Naive thymus-derived CD4-positive, alpha-beta T cell (primary cell): ENCODE measurements at regions not wholly inside any gene's neighbourhood (a gene's known extent, or its start where the extent isn't known, plus 50 kb on each side); places are given as distances from the start of the nearest gene placed in this dataset.

Source experiments
- ATAC-seq: fragments of 150-1000 bp; cut with Tn5 transposase; 2 replicates; pipeline ENCODE4 v1.10.0; 2021; ENCODE audit warnings: mild to moderate bottlenecking, moderate library complexity
- CTCF ChIA-PET: fragments of 350-600 bp; sonication (Branson Sonifier 250); formaldehyde crosslinking; loops from one replicate; lab custom pipeline; 2021; ENCODE audit warnings: antibody characterized with exemption; lab: Charles Lee
- POLR2A ChIA-PET: fragments of 350-600 bp; sonication (Branson Sonifier 250); formaldehyde crosslinking; loops from one replicate; lab custom pipeline; 2021; ENCODE audit warnings: antibody characterized with exemption, inconsistent platforms; lab: Charles Lee
- DNase-seq, 9 donors: peaks; one replicate each; pipeline versions ENCODE4 v3.0.0 to v3.0.0-alpha.2; 2020 to 2022; ENCODE audit warnings: mixed read lengths in 1 of 9
- H3K27ac ChIP-seq: one replicate; pipeline ENCODE4 v1.7.0; 2013; ENCODE audit warnings: mild to moderate bottlenecking, low read depth, low read length, moderate library complexity
- H3K27me3 ChIP-seq, 2 donors: one replicate each; pipeline ENCODE4 v1.7.0; 2013; ENCODE audit warnings: low read length in 2 of 2, mild to moderate bottlenecking in 2 of 2, moderate library complexity in 2 of 2; ENCODE audit not compliant: control insufficient read depth in 2 of 2, insufficient read depth in 2 of 2
- H3K36me3 ChIP-seq, 3 experiments: 1 replicate in 2 of 3; 2 replicates in 1 of 3; pipeline ENCODE4 v1.7.0; 2013; ENCODE audit warnings: low read length in 3 of 3, mild to moderate bottlenecking in 3 of 3, moderate library complexity in 1 of 3; ENCODE audit not compliant: insufficient read depth in 3 of 3, control insufficient read depth in 2 of 3
- H3K4me1 ChIP-seq, 2 donors: one replicate each; pipeline ENCODE4 v1.7.0; 2013; ENCODE audit warnings: low read length in 2 of 2, mild to moderate bottlenecking in 2 of 2, moderate library complexity in 1 of 2; ENCODE audit not compliant: control insufficient read depth in 2 of 2, insufficient read depth in 2 of 2
- H3K4me3 ChIP-seq: 2 replicates; pipeline ENCODE4 v1.7.0; 2013; ENCODE audit warnings: mild to moderate bottlenecking, low read length
- H3K9me3 ChIP-seq, 3 experiments: 1 replicate in 2 of 3; 2 replicates in 1 of 3; pipeline ENCODE4 v1.7.0; 2013; ENCODE audit warnings: low read length in 3 of 3; ENCODE audit not compliant: control insufficient read depth in 2 of 3
- H3K27ac Mint-ChIP-seq, 9 donors: one replicate each; pipeline ENCODE4 v1.8.0; 2020 to 2022; ENCODE audit warnings: mixed read lengths in 9 of 9, mild to moderate bottlenecking in 8 of 9, moderate library complexity in 5 of 9, inconsistent platforms in 2 of 9
- H3K27me3 Mint-ChIP-seq, 5 donors: one replicate each; pipeline ENCODE4 v1.8.0; 2021 to 2022; ENCODE audit warnings: mixed read lengths in 5 of 5, mild to moderate bottlenecking in 1 of 5
- H3K36me3 Mint-ChIP-seq, 5 donors: one replicate each; pipeline ENCODE4 v1.8.0; 2020 to 2022; ENCODE audit warnings: mixed read lengths in 5 of 5, mild to moderate bottlenecking in 3 of 5, inconsistent platforms in 1 of 5
- H3K4me1 Mint-ChIP-seq, 7 donors: one replicate each; pipeline ENCODE4 v1.8.0; 2020 to 2022; ENCODE audit warnings: mixed read lengths in 7 of 7, mild to moderate bottlenecking in 3 of 7, inconsistent platforms in 1 of 7
- H3K4me3 Mint-ChIP-seq, 10 donors: one replicate each; pipeline ENCODE4 v1.8.0; 2020 to 2022; ENCODE audit warnings: mild to moderate bottlenecking in 10 of 10, mixed read lengths in 10 of 10, moderate library complexity in 6 of 10, inconsistent platforms in 2 of 10
- H3K9me3 Mint-ChIP-seq, 11 donors: one replicate each; pipeline ENCODE4 v1.8.0; 2020 to 2022; ENCODE audit warnings: mixed read lengths in 11 of 11, mild to moderate bottlenecking in 4 of 11, inconsistent platforms in 1 of 11, moderate library complexity in 1 of 11
- intact Hi-C, 2 donors: fragments of 100-400 bp; cut with micrococcal nuclease; formaldehyde crosslinking; loops; one replicate each; pipeline ENCODE4 v1.15.1; 2023

- Mint-ChIP-seq H3K27ac (no peak overlapping the region), H3K4me3 (no peak overlapping the region), H3K27me3 (peaks cover 17 to 71% (median 25%) of the 10 kb centered on the region in 5 donors), H3K9me3 (peaks cover 0 to 2% (median 0%) of the 10 kb centered on the region in 11 donors), H3K36me3 (no peaks in the 10 kb centered on the region), H3K4me1 (no peaks in the 10 kb centered on the region)
- H3K27ac ChIP-seq: no peak overlapping the region
- ChIA-PET CTCF (no interaction called here), POLR2A (no interaction called here)
- no peaks in the 10 kb centered on the region for H3K36me3 ChIP-seq
- no peak overlapping the region for H3K4me3 ChIP-seq
- no peak for ATAC-seq
- H3K4me1 ChIP-seq: no peaks in the 10 kb centered on the region
- H3K27me3 ChIP-seq: peaks cover 0 to 3% of the 10 kb centered on the region in 2 donors
- no peak for DNase-seq
- H3K9me3 ChIP-seq: no peaks in the 10 kb centered on the region
- intact Hi-C loops: no loop called here
These were observed 133.9 kb upstream of the TMTC4 start for GRCh38 chr13:100808330-100809128.

- ATAC-seq (no peak), DNase-seq (no peak)
- intact Hi-C loops: no loop called here
- no peaks in the 10 kb centered on the region for H3K9me3 ChIP-seq
- ChIA-PET POLR2A (no interaction called here), CTCF (no interaction called here)
- H3K27me3 Mint-ChIP-seq: peaks cover 8 to 46% (median 20%) of the 10 kb centered on the region in 5 donors
- H3K9me3 Mint-ChIP-seq: peaks cover 0 to 2% (median 0%) of the 10 kb centered on the region in 11 donors
- no peak overlapping the region for H3K27ac ChIP-seq
- no peak overlapping the region for H3K4me3 Mint-ChIP-seq
- no peaks in the 10 kb centered on the region for H3K4me1 Mint-ChIP-seq
- H3K4me3 ChIP-seq: no peak overlapping the region
- H3K27ac Mint-ChIP-seq: no peak overlapping the region
- no peaks in the 10 kb centered on the region for H3K36me3 ChIP-seq
- no peaks in the 10 kb centered on the region for H3K4me1 ChIP-seq
- H3K27me3 ChIP-seq: peaks cover 0 to 3% of the 10 kb centered on the region in 2 donors
- no peaks in the 10 kb centered on the region for H3K36me3 Mint-ChIP-seq
These were observed 128.5 kb upstream of the TMTC4 start for GRCh38 chr13:100803091-100803490.

- Mint-ChIP-seq H3K27ac (no peak overlapping the region), H3K4me3 (no peak overlapping the region), H3K4me1 (no peaks in the 10 kb centered on the region), H3K36me3 (peaks cover 0 to 8% (median 0%) of the 10 kb centered on the region in 5 donors), H3K27me3 (peaks cover 0 to 40% (median 23%) of the 10 kb centered on the region in 5 donors), H3K9me3 (peaks cover 2 to 21% (median 8%) of the 10 kb centered on the region in 11 donors)
- H3K27ac ChIP-seq: no peak overlapping the region
- ATAC-seq: no peak
- ChIA-PET CTCF (no interaction called here), POLR2A (no interaction called here)
- no peaks in the 10 kb centered on the region for H3K27me3 ChIP-seq
- intact Hi-C loops: no loop called here
- no peaks in the 10 kb centered on the region for H3K4me1 ChIP-seq
- H3K9me3 ChIP-seq: no peaks in the 10 kb centered on the region
- H3K4me3 ChIP-seq: no peak overlapping the region
- no peaks in the 10 kb centered on the region for H3K36me3 ChIP-seq
- DNase-seq: no peak
These were observed 125.8 kb upstream of the TMTC4 start for GRCh38 chr13:100800283-100800875.

- intact Hi-C loops: no loop called here
- POLR2A ChIA-PET: no interaction called here
- ATAC-seq (no peak), DNase-seq (no peak)
- no peak overlapping the region for H3K27ac ChIP-seq
- H3K9me3 ChIP-seq: no peaks in the 10 kb centered on the region
- Mint-ChIP-seq H3K4me1 (no peaks in the 10 kb centered on the region), H3K36me3 (peaks cover 0 to 10% (median 0%) of the 10 kb centered on the region in 5 donors), H3K27ac (no peak overlapping the region), H3K9me3 (peaks cover 2 to 30% (median 9%) of the 10 kb centered on the region in 11 donors), H3K27me3 (peaks cover 0 to 35% (median 23%) of the 10 kb centered on the region in 5 donors), H3K4me3 (no peak overlapping the region)
- no peaks in the 10 kb centered on the region for H3K4me1 ChIP-seq
- CTCF ChIA-PET: no interaction called here
- H3K4me3 ChIP-seq: no peak overlapping the region
- H3K36me3 ChIP-seq: no peaks in the 10 kb centered on the region
- no peaks in the 10 kb centered on the region for H3K27me3 ChIP-seq
These were observed 124.3 kb upstream of the TMTC4 start for GRCh38 chr13:100798739-100799361.

GRCh38 chr13:100797921-100798320 lies 123.3 kb upstream of the TMTC4 start:
- no peak for ATAC-seq

GRCh38 chr13:100796463-100796862 lies 121.9 kb upstream of the TMTC4 start:
- intact Hi-C loops: no loop called here
- H3K4me1 ChIP-seq: no peaks in the 10 kb centered on the region
- POLR2A ChIA-PET: no interaction called here
- H3K27ac ChIP-seq: no peak overlapping the region
- Mint-ChIP-seq H3K4me3 (no peak overlapping the region), H3K36me3 (peaks cover 0 to 10% (median 0%) of the 10 kb centered on the region in 5 donors), H3K4me1 (no peaks in the 10 kb centered on the region), H3K27me3 (peaks cover 0 to 28% (median 24%) of the 10 kb centered on the region in 5 donors), H3K9me3 (peaks cover 6 to 48% (median 16%) of the 10 kb centered on the region in 11 donors), H3K27ac (no peak overlapping the region)
- no peaks in the 10 kb centered on the region for H3K27me3 ChIP-seq
- no peaks in the 10 kb centered on the region for H3K36me3 ChIP-seq
- ATAC-seq: no peak
- no peak overlapping the region for H3K4me3 ChIP-seq
- no peaks in the 10 kb centered on the region for H3K9me3 ChIP-seq
- CTCF ChIA-PET: no interaction called here
- DNase-seq: no peak

More at GRCh38 chr13:100797921-100798320, 123.3 kb upstream of the TMTC4 start:
- ChIA-PET POLR2A (no interaction called here), CTCF (no interaction called here)
- no peak overlapping the region for H3K4me3 Mint-ChIP-seq
- H3K27me3 Mint-ChIP-seq: peaks cover 0 to 35% (median 23%) of the 10 kb centered on the region in 5 donors
- no peak for DNase-seq
- Histone ChIP-seq H3K4me1 (no peaks in the 10 kb centered on the region), H3K27ac (no peak overlapping the region), H3K4me3 (no peak overlapping the region), H3K36me3 (no peaks in the 10 kb centered on the region), H3K9me3 (no peaks in the 10 kb centered on the region), H3K27me3 (no peaks in the 10 kb centered on the region)
- H3K36me3 Mint-ChIP-seq: peaks cover 0 to 10% (median 0%) of the 10 kb centered on the region in 5 donors
- peaks cover 4 to 38% (median 13%) of the 10 kb centered on the region in 11 donors for H3K9me3 Mint-ChIP-seq
- no peak overlapping the region for H3K27ac Mint-ChIP-seq
- intact Hi-C loops: no loop called here
- H3K4me1 Mint-ChIP-seq: no peaks in the 10 kb centered on the region
